IMR-90 (cell line): ENCODE measurements at regions not wholly inside any gene's neighbourhood (a gene's known extent, or its start where the extent isn't known, plus 50 kb on each side); places are given as distances from the start of the nearest gene placed in this dataset.

Experiments
- ATAC-seq: fragments of 200-7000 bp; cut with Tn5 transposase; 2 replicates; pipeline ENCODE4 v1.9.1; 2020; ENCODE audit warnings: low read depth, mild to moderate bottlenecking, moderate library complexity
- BruUV-seq: library from RNA; stranded (reverse); fragments of 400-500 nt; replicated peaks from 2 replicates; lab custom pipeline; 2021; lab: Mats Ljungman, UMichigan
- CTCF ChIA-PET: fragments of 300-600 bp; formaldehyde crosslinking; extraction: SDS; loops from one replicate; lab custom pipeline; 2021; ENCODE audit warnings: antibody characterized with exemption; lab: Yijun Ruan, JAX
- POLR2A ChIA-PET: fragments of 300-600 bp; sonication (Branson Sonifier 250); formaldehyde crosslinking; loops from one replicate; lab custom pipeline; 2022; ENCODE audit warnings: antibody characterized with exemption; ENCODE audit not compliant: unreplicated experiment; lab: Charles Lee
- DNase-seq: peaks from one replicate; pipeline ENCODE4 v3.0.0; 2013
- H2AFZ ChIP-seq: replicated peaks from 2 replicates; pipeline ENCODE3; 2013; ENCODE audit warnings: low read length, mild to moderate bottlenecking; ENCODE audit not compliant: poor library complexity
- H2AK5ac ChIP-seq: 2 replicates; pipeline ENCODE4 v1.6.1; 2013; ENCODE audit warnings: low read depth, low read length, inconsistent platforms
- H2AK9ac ChIP-seq: replicated peaks from 2 replicates; pipeline ENCODE3; 2013; ENCODE audit warnings: mild to moderate bottlenecking, low read depth, low read length, moderate library complexity; ENCODE audit not compliant: poor library complexity
- H2BK120ac ChIP-seq: 2 replicates; pipeline ENCODE4 v1.6.1; 2013; ENCODE audit warnings: low read depth, low read length, inconsistent platforms
- H2BK15ac ChIP-seq: 3 replicates; pipeline ENCODE4 v1.6.1; 2013; ENCODE audit warnings: low read depth, low read length, inconsistent platforms
- H2BK20ac ChIP-seq: 2 replicates; pipeline ENCODE4 v1.6.1; 2013; ENCODE audit warnings: low read depth, mild to moderate bottlenecking, inconsistent platforms, low read length, moderate library complexity
- H2BK5ac ChIP-seq: 2 replicates; pipeline ENCODE4 v1.6.1; 2013; ENCODE audit warnings: mild to moderate bottlenecking, low read depth, low read length, inconsistent platforms; ENCODE audit not compliant: poor library complexity, severe bottlenecking
- H3K14ac ChIP-seq: replicated peaks from 2 replicates; pipeline ENCODE4 v1.6.1; 2013; ENCODE audit warnings: low read depth, low read length, inconsistent platforms
- H3K18ac ChIP-seq: 2 replicates; pipeline ENCODE4 v1.6.1; 2013; ENCODE audit warnings: low read depth, low read length, control low read depth
- H3K23ac ChIP-seq: 2 replicates; pipeline ENCODE4 v1.6.1; 2013; ENCODE audit warnings: low read depth, low read length, inconsistent platforms
- H3K27ac ChIP-seq: 2 replicates; pipeline ENCODE4 v1.5.1; 2013; ENCODE audit warnings: mild to moderate bottlenecking, control low read depth, low read length; ENCODE audit not compliant: insufficient read depth
- H3K27me3 ChIP-seq: 2 replicates; pipeline ENCODE4 v1.6.1; 2013; ENCODE audit warnings: low read length; ENCODE audit not compliant: control insufficient read depth, insufficient read depth
- H3K36me3 ChIP-seq: 2 replicates; pipeline ENCODE4 v1.6.1; 2013; ENCODE audit warnings: low read length, mixed read lengths; ENCODE audit not compliant: control insufficient read depth, insufficient read depth
- H3K4ac ChIP-seq: 2 replicates; pipeline ENCODE4 v1.6.1; 2013; ENCODE audit warnings: low read depth, low read length, inconsistent platforms
- H3K4me1 ChIP-seq: 2 replicates; pipeline ENCODE4 v1.6.1; 2013; ENCODE audit warnings: low read length, mixed read lengths; ENCODE audit not compliant: control insufficient read depth, insufficient read depth
- H3K4me2 ChIP-seq: 2 replicates; pipeline ENCODE4 v1.6.1; 2013; ENCODE audit warnings: low read depth, mild to moderate bottlenecking, control low read depth, low read length, moderate library complexity
- H3K4me3 ChIP-seq: 2 replicates; pipeline ENCODE4 v1.5.1; 2013; ENCODE audit warnings: low read depth, mild to moderate bottlenecking, control low read depth, low read length, moderate library complexity; ENCODE audit not compliant: insufficient read depth
- H3K56ac ChIP-seq: 2 replicates; pipeline ENCODE4 v1.6.1; 2013; ENCODE audit warnings: low read length, inconsistent platforms; ENCODE audit not compliant: insufficient read depth; ENCODE audit errors: extremely low read depth
- H3K79me1 ChIP-seq, 2 experiments: 2 replicates each; pipeline ENCODE4 v1.6.1; 2013; ENCODE audit warnings: low read length in 2 of 2, inconsistent platforms in 1 of 2, low read depth in 1 of 2
- H3K9ac ChIP-seq: 2 replicates; pipeline ENCODE4 v1.6.1; 2013; ENCODE audit warnings: low read depth, low read length, control low read depth
- H3K9me1 ChIP-seq: 2 replicates; pipeline ENCODE4 v1.6.1; 2013; ENCODE audit warnings: low read length, inconsistent platforms; ENCODE audit not compliant: insufficient read depth
- H3K9me3 ChIP-seq: 2 replicates; pipeline ENCODE4 v1.6.1; 2013; ENCODE audit warnings: low read length; ENCODE audit not compliant: control insufficient read depth, insufficient read depth
- H4K20me1 ChIP-seq: 2 replicates; pipeline ENCODE4 v1.6.1; 2013; ENCODE audit warnings: low read length, inconsistent platforms; ENCODE audit not compliant: insufficient read depth
- H4K5ac ChIP-seq: 2 replicates; pipeline ENCODE4 v1.6.1; 2013; ENCODE audit warnings: mild to moderate bottlenecking, low read depth, low read length, control low read depth
- H4K8ac ChIP-seq, 2 experiments: 2 replicates each; pipeline ENCODE4 v1.6.1; 2013; ENCODE audit warnings: low read depth in 2 of 2, low read length in 2 of 2, control low read depth in 1 of 2, inconsistent platforms in 1 of 2
- H4K91ac ChIP-seq: 2 replicates; pipeline ENCODE4 v1.6.1; 2013; ENCODE audit warnings: low read depth, low read length, inconsistent platforms; ENCODE audit not compliant: insufficient read depth
- MXI1 ChIP-seq: IDR thresholded peaks from 2 replicates; pipeline ENCODE4 v1.6.1; 2012; ENCODE audit warnings: low read depth, mild to moderate bottlenecking, low read length, moderate library complexity, borderline replicate concordance
- RFX5 ChIP-seq: IDR thresholded peaks from 2 replicates; pipeline ENCODE4 v1.8.0; 2012; ENCODE audit warnings: low read depth, mild to moderate bottlenecking, low read length, moderate library complexity
- USF2 ChIP-seq: fragments of 150-350 bp; IDR thresholded peaks from 2 replicates; pipeline ENCODE4 v1.6.1; 2017; ENCODE audit warnings: mild to moderate bottlenecking, antibody characterized with exemption, low read length, low read depth
- WGBS, 2 experiments: methylation state at CpG; one replicate each; pipeline versions ENCODE4 v1.1.5 to v1.1.7; 2013; ENCODE audit warnings: missing lambda C conversion rate in 2 of 2; ENCODE audit not compliant: insufficient read length in 1 of 2; ENCODE audit errors: extremely low coverage in 2 of 2; 5-methylcytosine and 5-hydroxymethylcytosine counted together
- dilution Hi-C: fragments of 300-500 bp; cut with HindIII; formaldehyde crosslinking; loops from one replicate; pipeline ENCODE4 v1.14.3; 2018; ENCODE audit warnings: low sequenced_read_pairs; ENCODE audit not compliant: unreplicated experiment
- in situ Hi-C: fragments of 300-500 bp; cut with MboI; formaldehyde crosslinking; loops from 3 replicates; pipeline ENCODE4 v1.14.3; 2019; ENCODE audit warnings: low sequenced_read_pairs, inconsistent platforms, mixed read lengths
- intact Hi-C: fragments of 100-400 bp; cut with micrococcal nuclease; formaldehyde crosslinking; loops from 2 replicates; pipeline ENCODE4 v1.10.0; 2022
- TF ChIP-seq, protein P1 (sequence below): conservative IDR thresholded peaks from 2 replicates; pipeline ENCODE4 v1.5.1; 2012; ENCODE audit warnings: mild to moderate bottlenecking, low read depth, low read length, improper control_type of control experiment

DNA sequence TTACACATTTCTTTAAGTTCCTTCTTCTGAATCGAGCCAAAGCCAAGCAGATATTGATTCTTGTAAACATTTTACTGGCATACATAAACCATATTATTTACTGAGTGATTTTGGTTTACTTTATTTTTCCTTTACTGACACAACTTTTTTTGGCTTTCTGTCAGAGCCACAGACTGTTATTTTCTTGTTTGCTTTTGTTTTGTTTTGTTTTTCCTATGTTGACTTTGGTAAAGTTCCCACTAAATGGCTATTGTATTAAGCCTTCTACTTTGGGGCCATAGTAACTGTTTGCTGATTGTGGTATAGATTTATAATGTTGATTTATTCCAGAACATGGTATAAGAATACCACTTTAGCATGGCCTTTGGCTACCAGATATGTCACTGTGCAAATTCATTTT is 419.4 kb downstream of the DCDC2C start:
- Histone ChIP-seq H2AFZ (no peak overlapping the region), H2BK120ac (no peak overlapping the region), H3K27ac (no peak overlapping the region), H3K9ac (no peak overlapping the region), H3K4me3 (no peak overlapping the region), H3K56ac (no peak overlapping the region), H3K14ac (no peak overlapping the region), H4K5ac (no peak overlapping the region), H3K36me3 (no peaks in the 10 kb centered on the region), H4K91ac (no peak overlapping the region), H2BK20ac (no peak overlapping the region), H3K23ac (no peak overlapping the region), H2BK5ac (no peak overlapping the region), H4K20me1 (no peaks in the 10 kb centered on the region), H3K18ac (no peak overlapping the region), H3K4ac (no peak overlapping the region), H3K4me2 (no peak overlapping the region), H3K4me1 (no peaks in the 10 kb centered on the region), H3K9me3 (peaks cover 13% of the 10 kb centered on the region), H3K27me3 (no peaks in the 10 kb centered on the region), H3K9me1 (no peaks in the 10 kb centered on the region), H2AK5ac (no peak overlapping the region), H2AK9ac (no peak overlapping the region), H4K8ac (no peak overlapping the region), H2BK15ac (no peak overlapping the region), H3K79me1 (no peaks in the 10 kb centered on the region)
- TF ChIP-seq MXI1 (no peak), RFX5 (no peak), USF2 (no peak)
- TF ChIP-seq, protein P1, sequence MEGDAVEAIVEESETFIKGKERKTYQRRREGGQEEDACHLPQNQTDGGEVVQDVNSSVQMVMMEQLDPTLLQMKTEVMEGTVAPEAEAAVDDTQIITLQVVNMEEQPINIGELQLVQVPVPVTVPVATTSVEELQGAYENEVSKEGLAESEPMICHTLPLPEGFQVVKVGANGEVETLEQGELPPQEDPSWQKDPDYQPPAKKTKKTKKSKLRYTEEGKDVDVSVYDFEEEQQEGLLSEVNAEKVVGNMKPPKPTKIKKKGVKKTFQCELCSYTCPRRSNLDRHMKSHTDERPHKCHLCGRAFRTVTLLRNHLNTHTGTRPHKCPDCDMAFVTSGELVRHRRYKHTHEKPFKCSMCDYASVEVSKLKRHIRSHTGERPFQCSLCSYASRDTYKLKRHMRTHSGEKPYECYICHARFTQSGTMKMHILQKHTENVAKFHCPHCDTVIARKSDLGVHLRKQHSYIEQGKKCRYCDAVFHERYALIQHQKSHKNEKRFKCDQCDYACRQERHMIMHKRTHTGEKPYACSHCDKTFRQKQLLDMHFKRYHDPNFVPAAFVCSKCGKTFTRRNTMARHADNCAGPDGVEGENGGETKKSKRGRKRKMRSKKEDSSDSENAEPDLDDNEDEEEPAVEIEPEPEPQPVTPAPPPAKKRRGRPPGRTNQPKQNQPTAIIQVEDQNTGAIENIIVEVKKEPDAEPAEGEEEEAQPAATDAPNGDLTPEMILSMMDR = no peak
- BruUV-seq = no TSS peak
- dilution Hi-C loops (no loop called here), in situ Hi-C loops (no loop called here), intact Hi-C loops (loop anchor here (1.0 kb wide), 1 partner anchor 13 kb away; no protein-coding TSS in a partner anchor)
- no CpG with 5 or more reads among the region's 1 CpG for WGBS, 2 experiments
- POLR2A ChIA-PET = no interaction called here
- no peak for DNase-seq
- CTCF ChIA-PET = no interaction called here
- no peak for ATAC-seq
